ENCODE measurements at regions not wholly inside any gene's neighbourhood (a gene's known extent, or its start where the extent isn't known, plus 50 kb on each side); places are given as distances from the start of the nearest gene placed in this dataset.
"Not testable (repeated sequence)": the region's sequence is repeated elsewhere in the genome, so short reads cannot be mapped to it uniquely, and the experiment has no call there.

- DNase-seq = no peak
Measured at GRCh38 chr22:49013707-49014106, 814.0 kb downstream of the BRD1 start.

GRCh38 chr22:49012712-49013395, 814.8 kb downstream of the BRD1 start:
- no peak for DNase-seq

GRCh38 chr22:49011769-49012648, 815.7 kb downstream of the BRD1 start:
- DNase-seq = no peak

GRCh38 chr22:49011379-49011768, 816.3 kb downstream of the BRD1 start:
- no peak for DNase-seq

- no peak for DNase-seq
Measured at GRCh38 chr22:49010901-49011300, 816.8 kb downstream of the BRD1 start.

- DNase-seq = no peak
Measured at GRCh38 chr22:49010070-49010863, 817.4 kb downstream of the BRD1 start.

- no peak for DNase-seq
Measured at GRCh38 chr22:49009359-49010063, 818.2 kb downstream of the BRD1 start.

GRCh38 chr22:49008682-49009235, 818.9 kb downstream of the BRD1 start:
- DNase-seq = no peak

GRCh38 chr22:49007013-49007653, 820.5 kb downstream of the BRD1 start:
- no peak for DNase-seq

GRCh38 chr22:49006207-49007012, 821.3 kb downstream of the BRD1 start:
- DNase-seq = no peak

GRCh38 chr22:49005557-49005956, 822.1 kb downstream of the BRD1 start:
- DNase-seq = no peak

GRCh38 chr22:49004484-49005399, 822.9 kb downstream of the BRD1 start:
- no peak for DNase-seq

- DNase-seq = not testable (repeated sequence)
Measured at GRCh38 chr22:48997605-48998004, 830.1 kb downstream of the BRD1 start.

GRCh38 chr22:48993655-48994054, 834.0 kb downstream of the BRD1 start:
- no peak for DNase-seq

- no peak for DNase-seq
Measured at GRCh38 chr22:48984639-48985038, 843.0 kb downstream of the BRD1 start.

- no peak for DNase-seq
Measured at GRCh38 chr22:48982321-48982905, 845.3 kb downstream of the BRD1 start.

- DNase-seq = no peak
Measured at GRCh38 chr22:48981371-48982061, 846.2 kb downstream of the BRD1 start.

- DNase-seq = no peak
Measured at GRCh38 chr22:48980918-48981317, 846.8 kb downstream of the BRD1 start.

- no peak for DNase-seq
Measured at GRCh38 chr22:48980409-48980808, 847.3 kb downstream of the BRD1 start.

Data from CD4-positive, alpha-beta T cell treated with Interleukin-1 beta for 1 hour (primary cell).